GM19372 (cell line): ENCODE measurements at regions not wholly inside any gene's neighbourhood (a gene's known extent, or its start where the extent isn't known, plus 50 kb on each side); places are given as distances from the start of the nearest gene placed in this dataset.
"Not testable (repeated sequence)": the region's sequence is repeated elsewhere in the genome, so short reads cannot be mapped to it uniquely, and the experiment has no call there.

Experiments
- ATAC-seq: cut with Tn5 transposase; IDR thresholded peaks from one replicate; pipeline ENCODE4 v1.9.1; 2021; ENCODE audit warnings: mild to moderate bottlenecking, low read depth, moderate library complexity; ENCODE audit not compliant: unreplicated experiment

GRCh38 chr1:38526046-38526445 lies 333.5 kb downstream of the RRAGC start:
- ATAC-seq = no peak

- no peak for ATAC-seq
These were observed 334.1 kb downstream of the RRAGC start for GRCh38 chr1:38525343-38526043.

- ATAC-seq = no peak
These were observed 335.4 kb downstream of the RRAGC start for GRCh38 chr1:38524025-38524641.

- ATAC-seq = no peak
These were observed 336.0 kb downstream of the RRAGC start for GRCh38 chr1:38523568-38523939.

- no peak for ATAC-seq
These were observed 336.5 kb downstream of the RRAGC start for GRCh38 chr1:38522915-38523567.

- ATAC-seq = no peak
These were observed 343.0 kb downstream of the RRAGC start for GRCh38 chr1:38516560-38516959.

GRCh38 chr1:38512789-38513188 lies 346.8 kb downstream of the RRAGC start:
- ATAC-seq = no peak

GRCh38 chr1:38512024-38512767 lies 347.4 kb downstream of the RRAGC start:
- ATAC-seq = no peak

GRCh38 chr1:38508232-38508631 lies 351.3 kb downstream of the RRAGC start:
- no peak for ATAC-seq

- no peak for ATAC-seq
These were observed 352.0 kb downstream of the RRAGC start for GRCh38 chr1:38507563-38507962.

GRCh38 chr1:38505944-38506343 lies 353.6 kb downstream of the RRAGC start:
- ATAC-seq = no peak

GRCh38 chr1:38502758-38503157 lies 356.8 kb downstream of the RRAGC start:
- ATAC-seq = no peak

GRCh38 chr1:38500891-38501290 lies 358.7 kb downstream of the RRAGC start:
- no peak for ATAC-seq

GRCh38 chr1:38500352-38500751 lies 359.2 kb downstream of the RRAGC start:
- ATAC-seq = no peak

GRCh38 chr1:38498686-38499085 lies 360.9 kb downstream of the RRAGC start:
- ATAC-seq = no peak

GRCh38 chr1:38497921-38498656 lies 361.5 kb downstream of the RRAGC start:
- no peak for ATAC-seq

GRCh38 chr1:38493306-38493705 lies 366.3 kb downstream of the RRAGC start:
- ATAC-seq = not testable (repeated sequence)

GRCh38 chr1:38489844-38490270 lies 369.7 kb downstream of the RRAGC start:
- ATAC-seq = no peak

GRCh38 chr1:38488162-38488898 lies 371.2 kb downstream of the RRAGC start:
- no peak for ATAC-seq

GRCh38 chr1:38487396-38487795 lies 372.2 kb downstream of the RRAGC start:
- no peak for ATAC-seq
